Right forelimb (tissue), 1 donor: ENCODE measurements at regions not wholly inside any gene's neighbourhood (a gene's known extent, or its start where the extent isn't known, plus 50 kb on each side); places are given as distances from the start of the nearest gene placed in this dataset.

Experiments used
- DNase-seq: peaks from one replicate; pipeline ENCODE4 v3.0.0-alpha.2; 2018

- no peak for DNase-seq
These were observed 120.0 kb downstream of the IRF8 start for GRCh38 chr16:86018941-86019340.

- no peak for DNase-seq
These were observed 120.6 kb downstream of the IRF8 start for GRCh38 chr16:86019446-86020047.

- no peak for DNase-seq
These were observed 122.0 kb downstream of the IRF8 start for GRCh38 chr16:86020971-86021370.

GRCh38 chr16:86022381-86022960 is 123.5 kb downstream of the IRF8 start:
- no peak for DNase-seq

GRCh38 chr16:86024210-86024609 is 125.2 kb downstream of the IRF8 start:
- no peak for DNase-seq

GRCh38 chr16:86025706-86026105 is 126.7 kb downstream of the IRF8 start:
- peak; percentile 36 for DNase-seq

GRCh38 chr16:86026171-86026910 is 127.4 kb downstream of the IRF8 start:
- peak; percentile 33 for DNase-seq

- no peak for DNase-seq
These were observed 128.0 kb downstream of the IRF8 start for GRCh38 chr16:86026916-86027315.

GRCh38 chr16:86027373-86028126 is 128.6 kb downstream of the IRF8 start:
- DNase-seq: peak; percentile 21

- peak; percentile 77 for DNase-seq
These were observed 130.3 kb downstream of the IRF8 start for GRCh38 chr16:86029131-86029741.

GRCh38 chr16:86030116-86030515 is 131.2 kb downstream of the IRF8 start:
- no peak for DNase-seq

- DNase-seq: peak; percentile 23
These were observed 132.2 kb downstream of the IRF8 start for GRCh38 chr16:86031141-86031678.

- peak; percentile 68 for DNase-seq
These were observed 134.1 kb downstream of the IRF8 start for GRCh38 chr16:86033016-86033474.

- DNase-seq: peak; percentile 13
These were observed 135.0 kb downstream of the IRF8 start for GRCh38 chr16:86033971-86034370.

- DNase-seq: peak; percentile 47
These were observed 135.5 kb downstream of the IRF8 start for GRCh38 chr16:86034421-86034919.

- DNase-seq: peak; percentile 37
These were observed 136.9 kb downstream of the IRF8 start for GRCh38 chr16:86035906-86036305.

- DNase-seq: peak; percentile 34
These were observed 139.3 kb downstream of the IRF8 start for GRCh38 chr16:86037999-86038925.

GRCh38 chr16:86038926-86039310 is 140.0 kb downstream of the IRF8 start:
- DNase-seq: peak; percentile 40

GRCh38 chr16:86039606-86040005 is 140.6 kb downstream of the IRF8 start:
- peak; percentile 23 for DNase-seq

GRCh38 chr16:86040496-86040895 is 141.5 kb downstream of the IRF8 start:
- no peak for DNase-seq

GRCh38 chr16:86041215-86041614 is 142.3 kb downstream of the IRF8 start:
- no peak for DNase-seq
